Natural killer cell (primary cell): ENCODE measurements at regions not wholly inside any gene's neighbourhood (a gene's known extent, or its start where the extent isn't known, plus 50 kb on each side); places are given as distances from the start of the nearest gene placed in this dataset.
"Not testable (repeated sequence)": the region's sequence is repeated elsewhere in the genome, so short reads cannot be mapped to it uniquely, and the experiment has no call there.

Source experiments
- ATAC-seq, 3 donors: fragments of 150-1000 bp in 2 of 3; fragments of 200-7000 bp in 1 of 3; cut with Tn5 transposase; 1 replicate in 1 of 3; 2 replicates in 2 of 3; pipeline ENCODE4 v1.10.0; 2021; ENCODE audit warnings: mild to moderate bottlenecking in 2 of 3, moderate library complexity in 2 of 3
- DNase-seq, 2 donors: peaks; one replicate each; pipeline versions ENCODE4 v3.0.0 to v3.0.0-alpha.2; 2013 to 2021; ENCODE audit warnings: mixed read lengths in 1 of 2
- H3K27ac ChIP-seq: one replicate; pipeline ENCODE4 v1.5.1; 2013; ENCODE audit warnings: mild to moderate bottlenecking, low read length
- H3K27me3 ChIP-seq: one replicate; pipeline ENCODE4 v1.6.1; 2013; ENCODE audit warnings: low read length; ENCODE audit not compliant: control insufficient read depth, insufficient read depth
- H3K36me3 ChIP-seq: one replicate; pipeline ENCODE4 v1.6.1; 2013; ENCODE audit warnings: low read length; ENCODE audit not compliant: control insufficient read depth, insufficient read depth
- H3K4me1 ChIP-seq: one replicate; pipeline ENCODE4 v1.6.1; 2013; ENCODE audit warnings: low read length; ENCODE audit not compliant: control insufficient read depth, insufficient read depth
- H3K4me3 ChIP-seq: one replicate; pipeline ENCODE4 v1.5.1; 2013; ENCODE audit warnings: low read length
- H3K9me3 ChIP-seq: one replicate; pipeline ENCODE4 v1.6.1; 2013; ENCODE audit warnings: low read length; ENCODE audit not compliant: control insufficient read depth, insufficient read depth
- H3K27ac Mint-ChIP-seq, 2 donors: one replicate each; pipeline ENCODE4 v1.8.0; 2022; ENCODE audit warnings: mild to moderate bottlenecking in 2 of 2, mixed read lengths in 2 of 2, moderate library complexity in 1 of 2
- H3K27me3 Mint-ChIP-seq, 2 donors: one replicate each; pipeline ENCODE4 v1.8.0; 2022; ENCODE audit warnings: low read depth in 2 of 2, mixed read lengths in 2 of 2
- H3K36me3 Mint-ChIP-seq: one replicate; pipeline ENCODE4 v1.8.0; 2022; ENCODE audit warnings: mixed read lengths
- H3K4me1 Mint-ChIP-seq, 2 donors: one replicate each; pipeline ENCODE4 v1.8.0; 2022; ENCODE audit warnings: mixed read lengths in 2 of 2
- H3K4me3 Mint-ChIP-seq: one replicate; pipeline ENCODE4 v1.8.0; 2022; ENCODE audit warnings: mild to moderate bottlenecking, moderate library complexity, mixed read lengths
- H3K9me3 Mint-ChIP-seq, 2 donors: one replicate each; pipeline ENCODE4 v1.8.0; 2022; ENCODE audit warnings: mixed read lengths in 2 of 2
- CTCF ChIP-seq: fragments of 200-600 bp; IDR thresholded peaks from one replicate; pipeline ENCODE4 v1.8.0; 2022; ENCODE audit warnings: antibody characterized with exemption
- WGBS: methylation state at CpG from one replicate; pipeline ENCODE4 v1.1.7; 2013; ENCODE audit warnings: missing lambda C conversion rate; ENCODE audit not compliant: insufficient coverage; 5-methylcytosine and 5-hydroxymethylcytosine counted together
- intact Hi-C: fragments of 100-400 bp; cut with micrococcal nuclease; formaldehyde crosslinking; loops from one replicate; pipeline ENCODE4 v1.14.2; 2022

GRCh38 chr20:48359692-48360341 is 468.0 kb downstream of the PREX1 start:
- Histone ChIP-seq H3K4me3 (peak overlapping the region; percentile 16), H3K27me3 (no peaks in the 10 kb centered on the region), H3K27ac (peak overlapping the region; percentile 70), H3K4me1 (peaks cover 4% of the 10 kb centered on the region), H3K9me3 (no peaks in the 10 kb centered on the region), H3K36me3 (no peaks in the 10 kb centered on the region)
- Mint-ChIP-seq H3K9me3 (no peaks in the 10 kb centered on the region), H3K36me3 (no peaks in the 10 kb centered on the region), H3K27ac (no peak overlapping the region), H3K4me1 (no peaks in the 10 kb centered on the region), H3K4me3 (no peak overlapping the region), H3K27me3 (peaks cover 9 to 11% of the 10 kb centered on the region in 2 donors)
- intact Hi-C loops = no loop called here
- ATAC-seq (peak in 1 of 3 donors; percentile 8), DNase-seq (no peak)
- 65% methylated on average over 10 of the region's 17 CpGs for whole genome bisulfite sequencing
- TF ChIP-seq CTCF = no peak

- H3K9me3 ChIP-seq, H3K27ac Mint-ChIP-seq, H3K9me3 Mint-ChIP-seq, H3K4me3 ChIP-seq, intact Hi-C loops, H3K4me1 Mint-ChIP-seq, H3K36me3 ChIP-seq, H3K27me3 ChIP-seq, H3K4me3 Mint-ChIP-seq, H3K36me3 Mint-ChIP-seq, ATAC-seq, H3K27me3 Mint-ChIP-seq, DNase-seq, H3K4me1 ChIP-seq: not testable (repeated sequence)
- 60% methylated on average over 4 of the region's 8 CpGs for WGBS
- peak overlapping the region; percentile 70 for H3K27ac ChIP-seq
Measured at GRCh38 chr20:48359055-48359390, 468.8 kb downstream of the PREX1 start.

- H3K36me3 ChIP-seq = no peaks in the 10 kb centered on the region
- ATAC-seq (no peak), DNase-seq (no peak)
- H3K4me3 Mint-ChIP-seq = no peak overlapping the region
- H3K9me3 Mint-ChIP-seq = no peaks in the 10 kb centered on the region
- H3K36me3 Mint-ChIP-seq = no peaks in the 10 kb centered on the region
- H3K9me3 ChIP-seq = no peaks in the 10 kb centered on the region
- peaks cover 4% of the 10 kb centered on the region for H3K4me1 ChIP-seq
- H3K27me3 ChIP-seq = no peaks in the 10 kb centered on the region
- H3K27me3 Mint-ChIP-seq = peaks cover 2 to 6% of the 10 kb centered on the region in 2 donors
- H3K27ac Mint-ChIP-seq = no peak overlapping the region
- H3K27ac ChIP-seq = peak overlapping the region; percentile 18
- intact Hi-C loops = no loop called here
- TF ChIP-seq CTCF = no peak
- no peak overlapping the region for H3K4me3 ChIP-seq
- no peaks in the 10 kb centered on the region for H3K4me1 Mint-ChIP-seq
- 93% methylated on average over 8 of the region's 11 CpGs for WGBS
Measured at GRCh38 chr20:48358176-48359054, 469.4 kb downstream of the PREX1 start.

- Histone ChIP-seq H3K4me3 (no peak overlapping the region), H3K4me1 (peaks cover 4% of the 10 kb centered on the region), H3K9me3 (no peaks in the 10 kb centered on the region), H3K36me3 (no peaks in the 10 kb centered on the region), H3K27ac (no peak overlapping the region), H3K27me3 (no peaks in the 10 kb centered on the region)
- H3K4me1 Mint-ChIP-seq = no peaks in the 10 kb centered on the region
- no peaks in the 10 kb centered on the region for H3K36me3 Mint-ChIP-seq
- WGBS = 72% methylated on average over 4 of the region's 4 CpGs
- intact Hi-C loops = no loop called here
- peaks cover 7 to 9% of the 10 kb centered on the region in 2 donors for H3K27me3 Mint-ChIP-seq
- no peak overlapping the region for H3K27ac Mint-ChIP-seq
- no peaks in the 10 kb centered on the region for H3K9me3 Mint-ChIP-seq
- DNase-seq (no peak), ATAC-seq (no peak)
- no peak for TF ChIP-seq CTCF
- H3K4me3 Mint-ChIP-seq = no peak overlapping the region
Measured at GRCh38 chr20:48357714-48358113, 470.1 kb downstream of the PREX1 start.
